C4-2B (cell line): ENCODE measurements at regions not wholly inside any gene's neighbourhood (a gene's known extent, or its start where the extent isn't known, plus 50 kb on each side); places are given as distances from the start of the nearest gene placed in this dataset.

ENCODE experiments used
- ZFX ChIP-seq: fragments of 450-650 bp; IDR thresholded peaks from 2 replicates; pipeline ENCODE4 v1.6.1; 2017
- TF ChIP-seq, protein P1 (sequence below): fragments of 450-650 bp; conservative IDR thresholded peaks from 2 replicates; pipeline ENCODE4 v1.5.1; 2017; ENCODE audit warnings: mild to moderate bottlenecking

DNA sequence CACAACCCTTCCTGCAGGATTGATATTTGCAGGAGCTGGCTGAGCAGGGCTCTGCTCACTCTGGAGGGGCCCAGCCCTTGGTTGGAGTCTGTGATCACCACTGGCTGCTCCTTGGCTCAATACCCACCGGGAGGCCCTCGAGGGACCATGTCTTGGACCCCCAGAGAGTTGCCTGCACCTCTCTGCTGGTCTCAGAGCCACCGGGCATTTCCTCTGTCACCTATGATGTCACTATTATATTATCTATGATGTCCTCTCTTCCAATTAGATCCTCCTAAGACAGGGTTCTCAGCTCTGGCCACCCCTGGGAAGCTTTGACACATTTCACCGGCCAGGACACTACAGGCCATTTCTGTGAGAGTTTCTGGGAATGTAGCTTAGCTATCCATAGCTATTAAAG is 113.1 kb downstream of the PDCL3 start:
- TF ChIP-seq, protein P1, sequence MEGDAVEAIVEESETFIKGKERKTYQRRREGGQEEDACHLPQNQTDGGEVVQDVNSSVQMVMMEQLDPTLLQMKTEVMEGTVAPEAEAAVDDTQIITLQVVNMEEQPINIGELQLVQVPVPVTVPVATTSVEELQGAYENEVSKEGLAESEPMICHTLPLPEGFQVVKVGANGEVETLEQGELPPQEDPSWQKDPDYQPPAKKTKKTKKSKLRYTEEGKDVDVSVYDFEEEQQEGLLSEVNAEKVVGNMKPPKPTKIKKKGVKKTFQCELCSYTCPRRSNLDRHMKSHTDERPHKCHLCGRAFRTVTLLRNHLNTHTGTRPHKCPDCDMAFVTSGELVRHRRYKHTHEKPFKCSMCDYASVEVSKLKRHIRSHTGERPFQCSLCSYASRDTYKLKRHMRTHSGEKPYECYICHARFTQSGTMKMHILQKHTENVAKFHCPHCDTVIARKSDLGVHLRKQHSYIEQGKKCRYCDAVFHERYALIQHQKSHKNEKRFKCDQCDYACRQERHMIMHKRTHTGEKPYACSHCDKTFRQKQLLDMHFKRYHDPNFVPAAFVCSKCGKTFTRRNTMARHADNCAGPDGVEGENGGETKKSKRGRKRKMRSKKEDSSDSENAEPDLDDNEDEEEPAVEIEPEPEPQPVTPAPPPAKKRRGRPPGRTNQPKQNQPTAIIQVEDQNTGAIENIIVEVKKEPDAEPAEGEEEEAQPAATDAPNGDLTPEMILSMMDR: no peak
- TF ChIP-seq ZFX: no peak
